Endothelial cell of umbilical vein (primary cell): ENCODE measurements at regions not wholly inside any gene's neighbourhood (a gene's known extent, or its start where the extent isn't known, plus 50 kb on each side); places are given as distances from the start of the nearest gene placed in this dataset.

ENCODE experiments used
- BruUV-seq: library from RNA; stranded (reverse); fragments of 400-500 nt; replicated peaks from 2 replicates; lab custom pipeline; 2021; lab: Mats Ljungman, UMichigan
- CTCF ChIA-PET: fragments of 300-600, 350-600 bp; sonication (Branson Sonifier 250); formaldehyde crosslinking; loops from one replicate; lab custom pipeline; 2021; ENCODE audit warnings: antibody characterized with exemption, inconsistent platforms; lab: Charles Lee
- POLR2A ChIA-PET: fragments of 300-600, 350-600 bp; sonication (Branson Sonifier 250); formaldehyde crosslinking; loops from one replicate; lab custom pipeline; 2021; ENCODE audit warnings: antibody characterized with exemption, inconsistent platforms; lab: Charles Lee
- DNase-seq: peaks from one replicate; pipeline ENCODE4 v3.0.0-alpha.2; 2011; ENCODE audit warnings: low read depth, low spot score
- FAIRE-seq: peaks from 2 replicates; lab custom pipeline; 2011; peaks lifted over from hg19 to GRCh38; lab: Jason Lieb, UNC
- H2AFZ ChIP-seq: 2 replicates; pipeline ENCODE4 v1.6.0; 2012; ENCODE audit warnings: low read depth, low read length, control low read depth, inconsistent platforms
- H3K27ac ChIP-seq: 2 replicates; pipeline ENCODE4 v1.5.1; 2011; ENCODE audit warnings: low read depth, mild to moderate bottlenecking, control low read depth, low read length, moderate library complexity; ENCODE audit not compliant: insufficient read depth
- H3K27me3 ChIP-seq, 2 experiments: 2 replicates each; pipeline versions ENCODE4 v1.6.0 to v1.6.1; 2011; ENCODE audit warnings: low read length in 2 of 2, mixed read lengths in 1 of 2; ENCODE audit not compliant: control insufficient read depth in 2 of 2, insufficient read depth in 2 of 2
- H3K36me3 ChIP-seq, 2 experiments: 2 replicates in 1 of 2; 3 replicates in 1 of 2; pipeline ENCODE4 v1.5.1; 2011; ENCODE audit warnings: low read length in 2 of 2, mild to moderate bottlenecking in 1 of 2, moderate library complexity in 1 of 2; ENCODE audit not compliant: control insufficient read depth in 2 of 2, insufficient read depth in 2 of 2; ENCODE audit errors: extremely low read depth in 1 of 2
- H3K4me1 ChIP-seq: 3 replicates; pipeline ENCODE4 v1.5.1; 2011; ENCODE audit warnings: mild to moderate bottlenecking, low read length; ENCODE audit not compliant: control insufficient read depth, insufficient read depth; ENCODE audit errors: extremely low read depth
- H3K4me2 ChIP-seq: 2 replicates; pipeline ENCODE4 v1.6.1; 2011; ENCODE audit warnings: low read length, control low read depth, mixed read lengths; ENCODE audit not compliant: insufficient read depth
- H3K4me3 ChIP-seq, 3 experiments: fragments of 200-600 bp in 1 of 3; sonication (generic), shearing (Covaris generic) in 1 of 3; replicated peaks in 1 of 3; 2 replicates each; pipeline ENCODE4 v1.5.1; 2011 to 2016; ENCODE audit warnings: control low read depth in 3 of 3, low read length in 3 of 3, mild to moderate bottlenecking in 2 of 3, inconsistent platforms in 1 of 3, low read depth in 1 of 3, moderate library complexity in 1 of 3; ENCODE audit not compliant: insufficient read depth in 1 of 3
- H3K79me2 ChIP-seq: 2 replicates; pipeline ENCODE4 v1.6.0; 2012; ENCODE audit warnings: low read length, inconsistent platforms; ENCODE audit not compliant: control insufficient read depth, insufficient read depth
- H3K9ac ChIP-seq: replicated peaks from 2 replicates; pipeline ENCODE3; 2011; ENCODE audit warnings: low read length, control low read depth; ENCODE audit not compliant: insufficient read depth; ENCODE audit errors: extremely low read depth
- H3K9me1 ChIP-seq: replicated peaks from 3 replicates; pipeline ENCODE4 v1.6.0; 2011; ENCODE audit warnings: mild to moderate bottlenecking, low read length; ENCODE audit not compliant: control insufficient read depth, insufficient read depth; ENCODE audit errors: extremely low read depth
- H3K9me3 ChIP-seq: replicated peaks from 2 replicates; pipeline ENCODE4 v1.5.1; 2012; ENCODE audit warnings: low read length, inconsistent platforms; ENCODE audit not compliant: control insufficient read depth, insufficient read depth
- H4K20me1 ChIP-seq: replicated peaks from 2 replicates; pipeline ENCODE3; 2011; ENCODE audit warnings: mild to moderate bottlenecking, low read length; ENCODE audit not compliant: control insufficient read depth, insufficient read depth; ENCODE audit errors: extremely low read depth
- EZH2 ChIP-seq: IDR thresholded peaks from 2 replicates; pipeline ENCODE4 v1.6.1; 2012; ENCODE audit warnings: borderline replicate concordance, low read depth, mild to moderate bottlenecking, moderate library complexity, low read length, inconsistent platforms; ENCODE audit not compliant: severe bottlenecking
- FOS ChIP-seq: IDR thresholded peaks from 2 replicates; pipeline ENCODE4 v1.6.1; 2011; ENCODE audit warnings: mild to moderate bottlenecking, low read length, moderate library complexity, borderline replicate concordance; ENCODE audit not compliant: insufficient read depth
- GATA2 ChIP-seq: IDR thresholded peaks from 2 replicates; pipeline ENCODE4 v1.7.0; 2011; ENCODE audit warnings: low read depth, mild to moderate bottlenecking, moderate library complexity, mixed read lengths, low read length; ENCODE audit not compliant: insufficient read length, insufficient read depth
- JUN ChIP-seq: IDR thresholded peaks from 2 replicates; pipeline ENCODE4 v1.6.1; 2011; ENCODE audit warnings: borderline replicate concordance, low read depth; ENCODE audit not compliant: insufficient read length, insufficient read depth
- MYC ChIP-seq: IDR thresholded peaks from one replicate; pipeline ENCODE4 v1.6.1; 2011; ENCODE audit warnings: mild to moderate bottlenecking, low read depth, low read length
- POLR2A ChIP-seq: IDR thresholded peaks from 2 replicates; pipeline ENCODE4 v1.6.1; 2012; ENCODE audit warnings: low read depth, mild to moderate bottlenecking, control low read depth, low read length
- POLR2AphosphoS5 ChIP-seq: IDR thresholded peaks from 2 replicates; pipeline ENCODE4 v1.6.1; 2012; ENCODE audit warnings: low read depth, mild to moderate bottlenecking, control low read depth, low read length, moderate library complexity; ENCODE audit not compliant: insufficient read depth
- dilution Hi-C: fragments of 300-500 bp; cut with MboI; formaldehyde crosslinking; loops from one replicate; pipeline ENCODE4 v1.15.0; 2019; ENCODE audit warnings: low sequenced_read_pairs; ENCODE audit not compliant: extremely low pct_ligation_motif_present
- intact Hi-C: fragments of 100-400 bp; cut with micrococcal nuclease; formaldehyde crosslinking; loops from one replicate; pipeline ENCODE4 v1.10.0; 2022
- TF ChIP-seq, protein P1 (sequence below): IDR thresholded peaks from 2 replicates; pipeline ENCODE4 v1.6.1; 2011; ENCODE audit not compliant: insufficient read depth, insufficient read length
- TF ChIP-seq, protein P2 (sequence below), 2 donors: IDR thresholded peaks; 1 replicate in 1 of 2; 2 replicates in 1 of 2; pipeline ENCODE4 v1.5.1; 2011; ENCODE audit warnings: low read length in 2 of 2, mild to moderate bottlenecking in 2 of 2, moderate library complexity in 2 of 2, control low read depth in 1 of 2, inconsistent platforms in 1 of 2, low read depth in 1 of 2; ENCODE audit not compliant: insufficient read depth in 1 of 2; ENCODE audit errors: extremely low read depth in 1 of 2

DNA sequence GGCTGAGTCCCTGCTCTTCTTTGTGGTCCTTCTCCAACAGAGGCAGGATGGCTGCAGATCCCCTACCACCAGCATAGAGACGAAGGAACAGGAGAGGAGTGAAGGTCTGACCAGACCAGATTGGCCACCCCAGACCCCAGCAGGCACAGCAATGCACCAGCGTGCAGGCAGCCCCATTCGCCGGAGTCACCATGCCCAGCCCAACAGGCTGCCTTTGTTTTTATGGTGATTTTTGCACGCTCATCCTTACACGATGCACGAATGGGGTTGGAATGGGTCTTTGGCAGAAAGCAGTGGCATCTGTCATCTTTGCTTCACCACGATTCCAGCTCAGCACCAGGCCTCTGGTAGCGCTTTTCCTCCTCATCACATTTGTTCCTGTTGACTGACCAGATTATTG, 427.6 kb downstream of the INHBA start:
- intact Hi-C loops = no loop called here

More for the DNA sequence above, 427.6 kb downstream of the INHBA start:
- DNase-seq = no peak
- H3K4me2 ChIP-seq = no peak overlapping the region
- no peaks in the 10 kb centered on the region for H4K20me1 ChIP-seq
- H3K9me3 ChIP-seq = no peaks in the 10 kb centered on the region
- no peak for FAIRE-seq
- dilution Hi-C loops = no loop called here
- POLR2A ChIA-PET = no interaction called here
- no peaks in the 10 kb centered on the region for H3K79me2 ChIP-seq
- H3K9ac ChIP-seq = no peak overlapping the region
- no peak for TF ChIP-seq MYC
- TF ChIP-seq FOS = no peak
- no peak for TF ChIP-seq POLR2A
- TF ChIP-seq, protein P1, sequence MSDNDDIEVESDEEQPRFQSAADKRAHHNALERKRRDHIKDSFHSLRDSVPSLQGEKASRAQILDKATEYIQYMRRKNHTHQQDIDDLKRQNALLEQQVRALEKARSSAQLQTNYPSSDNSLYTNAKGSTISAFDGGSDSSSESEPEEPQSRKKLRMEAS = no peak
- TF ChIP-seq, protein P2, sequence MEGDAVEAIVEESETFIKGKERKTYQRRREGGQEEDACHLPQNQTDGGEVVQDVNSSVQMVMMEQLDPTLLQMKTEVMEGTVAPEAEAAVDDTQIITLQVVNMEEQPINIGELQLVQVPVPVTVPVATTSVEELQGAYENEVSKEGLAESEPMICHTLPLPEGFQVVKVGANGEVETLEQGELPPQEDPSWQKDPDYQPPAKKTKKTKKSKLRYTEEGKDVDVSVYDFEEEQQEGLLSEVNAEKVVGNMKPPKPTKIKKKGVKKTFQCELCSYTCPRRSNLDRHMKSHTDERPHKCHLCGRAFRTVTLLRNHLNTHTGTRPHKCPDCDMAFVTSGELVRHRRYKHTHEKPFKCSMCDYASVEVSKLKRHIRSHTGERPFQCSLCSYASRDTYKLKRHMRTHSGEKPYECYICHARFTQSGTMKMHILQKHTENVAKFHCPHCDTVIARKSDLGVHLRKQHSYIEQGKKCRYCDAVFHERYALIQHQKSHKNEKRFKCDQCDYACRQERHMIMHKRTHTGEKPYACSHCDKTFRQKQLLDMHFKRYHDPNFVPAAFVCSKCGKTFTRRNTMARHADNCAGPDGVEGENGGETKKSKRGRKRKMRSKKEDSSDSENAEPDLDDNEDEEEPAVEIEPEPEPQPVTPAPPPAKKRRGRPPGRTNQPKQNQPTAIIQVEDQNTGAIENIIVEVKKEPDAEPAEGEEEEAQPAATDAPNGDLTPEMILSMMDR (IDR thresholded peaks at IDR 0.05; ENCODE audit: extremely low read depth in 1 of 2, insufficient read depth in 1 of 2, low read depth in 1 of 2, low read length in 2 of 2) = no peak
- TF ChIP-seq JUN = no peak
- TF ChIP-seq EZH2 = no peak
- no peak for TF ChIP-seq GATA2
- no peak for TF ChIP-seq POLR2AphosphoS5
- H3K9me1 ChIP-seq = no peaks in the 10 kb centered on the region
- CTCF ChIA-PET = no interaction called here
- no TSS peak for BruUV-seq
- H3K27me3 ChIP-seq = no peaks in the 10 kb centered on the region
- H2AFZ ChIP-seq = no peak overlapping the region
- no peak overlapping the region for H3K4me3 ChIP-seq
- no peaks in the 10 kb centered on the region for H3K4me1 ChIP-seq
- no peak overlapping the region for H3K27ac ChIP-seq
- no peaks in the 10 kb centered on the region for H3K36me3 ChIP-seq
